ENCODE measurements at regions not wholly inside any gene's neighbourhood (a gene's known extent, or its start where the extent isn't known, plus 50 kb on each side); places are given as distances from the start of the nearest gene placed in this dataset.

DNA sequence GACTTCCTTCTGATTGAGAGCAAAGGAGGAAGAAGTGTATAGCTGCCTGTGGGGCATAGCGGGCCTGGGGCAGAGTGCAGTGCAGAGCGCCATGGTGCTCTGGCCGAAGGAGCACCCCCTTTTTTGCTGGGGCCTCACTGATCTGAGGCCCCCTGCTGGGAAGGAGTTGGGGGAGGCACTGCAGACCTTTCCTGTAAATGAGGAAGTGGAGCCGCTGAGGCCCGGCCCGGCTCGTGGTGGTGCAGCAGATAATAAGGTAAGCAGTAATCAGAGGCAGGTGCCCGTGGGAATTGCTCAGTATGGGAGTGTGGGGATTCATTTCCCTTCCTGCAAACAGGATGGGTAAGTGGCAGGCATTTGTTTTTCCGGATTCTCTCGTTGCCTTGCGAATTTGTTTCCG lies 373.7 kb upstream of the MKI67 start:
- Histone ChIP-seq H3K27ac (ENCODE audit: insufficient read depth, low read depth, low read length) (no peak overlapping the region), H3K36me3 (ENCODE audit: control insufficient read depth in 2 of 2, extremely low read depth in 1 of 2, insufficient read depth in 2 of 2, low read length in 2 of 2) (no peaks in the 10 kb centered on the region), H4K20me1 (replicated peaks; ENCODE audit: control insufficient read depth, extremely low read depth, insufficient read depth, low read length) (no peaks in the 10 kb centered on the region), H3K79me2 (ENCODE audit: control insufficient read depth, insufficient read depth, low read length) (no peaks in the 10 kb centered on the region), H2AFZ (ENCODE audit: low read depth, low read length) (no peak overlapping the region), H3K4me3 (replicated peaks in 1 of 3; ENCODE audit: insufficient read depth in 1 of 3, low read depth in 1 of 3, low read length in 3 of 3) (no peak overlapping the region), H3K9ac (replicated peaks; ENCODE audit: extremely low read depth, insufficient read depth, low read length) (no peak overlapping the region), H3K4me1 (ENCODE audit: control insufficient read depth, extremely low read depth, insufficient read depth, low read length) (no peaks in the 10 kb centered on the region), H3K27me3 (ENCODE audit: control insufficient read depth in 2 of 2, insufficient read depth in 2 of 2, low read length in 2 of 2) (no peaks in the 10 kb centered on the region), H3K9me1 (replicated peaks; ENCODE audit: control insufficient read depth, extremely low read depth, insufficient read depth, low read length) (no peaks in the 10 kb centered on the region), H3K4me2 (ENCODE audit: insufficient read depth, low read length) (no peak overlapping the region), H3K9me3 (replicated peaks; ENCODE audit: control insufficient read depth, insufficient read depth, low read length) (peaks cover 2% of the 10 kb centered on the region)
- CTCF ChIA-PET, result no interaction called here
- no peak for FAIRE-seq
- intact Hi-C loops (cut with micrococcal nuclease), result no loop called here
- DNase-seq (ENCODE audit: low read depth, low spot score), result no peak
- POLR2A ChIA-PET, result no interaction called here
- TF ChIP-seq, protein P1, sequence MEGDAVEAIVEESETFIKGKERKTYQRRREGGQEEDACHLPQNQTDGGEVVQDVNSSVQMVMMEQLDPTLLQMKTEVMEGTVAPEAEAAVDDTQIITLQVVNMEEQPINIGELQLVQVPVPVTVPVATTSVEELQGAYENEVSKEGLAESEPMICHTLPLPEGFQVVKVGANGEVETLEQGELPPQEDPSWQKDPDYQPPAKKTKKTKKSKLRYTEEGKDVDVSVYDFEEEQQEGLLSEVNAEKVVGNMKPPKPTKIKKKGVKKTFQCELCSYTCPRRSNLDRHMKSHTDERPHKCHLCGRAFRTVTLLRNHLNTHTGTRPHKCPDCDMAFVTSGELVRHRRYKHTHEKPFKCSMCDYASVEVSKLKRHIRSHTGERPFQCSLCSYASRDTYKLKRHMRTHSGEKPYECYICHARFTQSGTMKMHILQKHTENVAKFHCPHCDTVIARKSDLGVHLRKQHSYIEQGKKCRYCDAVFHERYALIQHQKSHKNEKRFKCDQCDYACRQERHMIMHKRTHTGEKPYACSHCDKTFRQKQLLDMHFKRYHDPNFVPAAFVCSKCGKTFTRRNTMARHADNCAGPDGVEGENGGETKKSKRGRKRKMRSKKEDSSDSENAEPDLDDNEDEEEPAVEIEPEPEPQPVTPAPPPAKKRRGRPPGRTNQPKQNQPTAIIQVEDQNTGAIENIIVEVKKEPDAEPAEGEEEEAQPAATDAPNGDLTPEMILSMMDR (IDR thresholded peaks at IDR 0.05; ENCODE audit: extremely low read depth in 1 of 2, insufficient read depth in 1 of 2, low read depth in 1 of 2, low read length in 2 of 2), result no peak
- TF ChIP-seq MYC (IDR thresholded peaks at IDR 0.05; ENCODE audit: low read depth, low read length), result no peak
- TF ChIP-seq JUN (IDR thresholded peaks at IDR 0.05; ENCODE audit: borderline replicate concordance, insufficient read depth, insufficient read length, low read depth), result no peak
- TF ChIP-seq POLR2A (IDR thresholded peaks at IDR 0.05; ENCODE audit: low read depth, low read length), result no peak
- TF ChIP-seq GATA2 (IDR thresholded peaks at IDR 0.05; ENCODE audit: insufficient read depth, insufficient read length, low read depth, low read length), result no peak
- TF ChIP-seq, protein P2, sequence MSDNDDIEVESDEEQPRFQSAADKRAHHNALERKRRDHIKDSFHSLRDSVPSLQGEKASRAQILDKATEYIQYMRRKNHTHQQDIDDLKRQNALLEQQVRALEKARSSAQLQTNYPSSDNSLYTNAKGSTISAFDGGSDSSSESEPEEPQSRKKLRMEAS (IDR thresholded peaks at IDR 0.05; ENCODE audit: insufficient read depth, insufficient read length), result no peak
- no peak for TF ChIP-seq POLR2AphosphoS5 (IDR thresholded peaks at IDR 0.05; ENCODE audit: insufficient read depth, low read depth, low read length)
- TF ChIP-seq FOS (IDR thresholded peaks at IDR 0.05; ENCODE audit: borderline replicate concordance, insufficient read depth, low read length), result no peak
- no peak for TF ChIP-seq EZH2 (IDR thresholded peaks at IDR 0.05; ENCODE audit: borderline replicate concordance, low read depth, low read length, severe bottlenecking)
- BruUV-seq (replicated peaks), result no TSS peak
- dilution Hi-C loops (cut with MboI; ENCODE audit: extremely low pct_ligation_motif_present, low sequenced_read_pairs), result no loop called here
